ENCODE measurements at regions not wholly inside any gene's neighbourhood (a gene's known extent, or its start where the extent isn't known, plus 50 kb on each side); places are given as distances from the start of the nearest gene placed in this dataset.
"Not testable (repeated sequence)": the region's sequence is repeated elsewhere in the genome, so short reads cannot be mapped to it uniquely, and the experiment has no call there.

DNA sequence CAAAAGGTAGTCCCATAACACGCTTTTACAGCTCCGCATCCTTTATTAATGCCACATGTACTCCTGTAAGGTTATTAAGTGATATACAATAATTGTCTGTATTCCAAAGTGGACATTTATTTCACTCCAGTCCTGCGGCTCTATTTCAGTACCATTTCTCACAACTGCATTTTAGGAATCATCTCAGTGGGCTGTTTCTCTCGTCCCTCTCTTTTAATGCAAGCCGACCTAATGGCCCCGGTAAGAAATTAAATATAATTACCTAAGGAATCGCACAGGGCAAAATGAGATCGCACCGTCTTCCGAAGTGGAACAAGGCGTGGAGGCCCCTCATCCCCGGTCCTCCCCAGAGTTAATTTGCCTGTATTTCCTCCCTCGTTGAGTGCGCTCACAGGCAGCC, 216.5 kb downstream of the RAB11FIP2 start:
- Histone ChIP-seq H3K27ac (ENCODE audit: low read length) (no peak overlapping the region), H3K4me2 (ENCODE audit: insufficient read depth, low read length) (no peak overlapping the region), H3K4me3 (ENCODE audit: low read depth in 1 of 2, low read length in 2 of 2) (no peak overlapping the region), H3K4me1 (ENCODE audit: insufficient read depth, low read length) (no peaks in the 10 kb centered on the region), H3K79me2 (ENCODE audit: insufficient read depth, low read length) (no peaks in the 10 kb centered on the region), H3K9me3 (ENCODE audit: insufficient read depth, low read length, severe bottlenecking) (no peaks in the 10 kb centered on the region), H3K9ac (ENCODE audit: low read depth, low read length) (no peak overlapping the region), H2AFZ (ENCODE audit: low read depth, low read length) (no peak overlapping the region), H3K27me3 (ENCODE audit: insufficient read depth, low read length, poor library complexity) (peaks cover 7% of the 10 kb centered on the region), H3K36me3 (ENCODE audit: insufficient read depth, low read length) (no peaks in the 10 kb centered on the region), H4K20me1 (ENCODE audit: insufficient read depth, low read length) (no peaks in the 10 kb centered on the region)
- TF ChIP-seq, protein P1, sequence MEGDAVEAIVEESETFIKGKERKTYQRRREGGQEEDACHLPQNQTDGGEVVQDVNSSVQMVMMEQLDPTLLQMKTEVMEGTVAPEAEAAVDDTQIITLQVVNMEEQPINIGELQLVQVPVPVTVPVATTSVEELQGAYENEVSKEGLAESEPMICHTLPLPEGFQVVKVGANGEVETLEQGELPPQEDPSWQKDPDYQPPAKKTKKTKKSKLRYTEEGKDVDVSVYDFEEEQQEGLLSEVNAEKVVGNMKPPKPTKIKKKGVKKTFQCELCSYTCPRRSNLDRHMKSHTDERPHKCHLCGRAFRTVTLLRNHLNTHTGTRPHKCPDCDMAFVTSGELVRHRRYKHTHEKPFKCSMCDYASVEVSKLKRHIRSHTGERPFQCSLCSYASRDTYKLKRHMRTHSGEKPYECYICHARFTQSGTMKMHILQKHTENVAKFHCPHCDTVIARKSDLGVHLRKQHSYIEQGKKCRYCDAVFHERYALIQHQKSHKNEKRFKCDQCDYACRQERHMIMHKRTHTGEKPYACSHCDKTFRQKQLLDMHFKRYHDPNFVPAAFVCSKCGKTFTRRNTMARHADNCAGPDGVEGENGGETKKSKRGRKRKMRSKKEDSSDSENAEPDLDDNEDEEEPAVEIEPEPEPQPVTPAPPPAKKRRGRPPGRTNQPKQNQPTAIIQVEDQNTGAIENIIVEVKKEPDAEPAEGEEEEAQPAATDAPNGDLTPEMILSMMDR (IDR thresholded peaks at IDR 0.05; ENCODE audit: borderline replicate concordance, extremely low read depth, low read length, poor library complexity, severe bottlenecking) = no peak
- TF ChIP-seq EZH2 (IDR thresholded peaks at IDR 0.05; ENCODE audit: borderline replicate concordance, low read depth, low read length, severe bottlenecking) = no peak
- DNase-seq (no peak), ATAC-seq (ENCODE audit: insufficient read depth, low read depth) (no peak)

GRCh38 chr10:117830787-117831212, 215.9 kb downstream of the RAB11FIP2 start:
- no peak overlapping the region for H3K9ac ChIP-seq (ENCODE audit: low read depth, low read length)
- H3K4me2 ChIP-seq (ENCODE audit: insufficient read depth, low read length) = no peak overlapping the region
- H4K20me1 ChIP-seq (ENCODE audit: insufficient read depth, low read length) = no peaks in the 10 kb centered on the region
- H3K79me2 ChIP-seq (ENCODE audit: insufficient read depth, low read length) = no peaks in the 10 kb centered on the region
- H2AFZ ChIP-seq (ENCODE audit: low read depth, low read length) = no peak overlapping the region
- no peak overlapping the region for H3K27ac ChIP-seq (ENCODE audit: low read length)
- no peaks in the 10 kb centered on the region for H3K36me3 ChIP-seq (ENCODE audit: insufficient read depth, low read length)
- H3K4me3 ChIP-seq (ENCODE audit: low read depth in 1 of 2, low read length in 2 of 2) = no peak overlapping the region
- ATAC-seq (ENCODE audit: insufficient read depth, low read depth) = no peak
- H3K27me3 ChIP-seq (ENCODE audit: insufficient read depth, low read length, poor library complexity) = peaks cover 7% of the 10 kb centered on the region
- H3K4me1 ChIP-seq (ENCODE audit: insufficient read depth, low read length) = no peaks in the 10 kb centered on the region
- no peak for DNase-seq
- H3K9me3 ChIP-seq (ENCODE audit: insufficient read depth, low read length, severe bottlenecking) = no peaks in the 10 kb centered on the region
- no peak for TF ChIP-seq EZH2 (IDR thresholded peaks at IDR 0.05; ENCODE audit: borderline replicate concordance, low read depth, low read length, severe bottlenecking)
- TF ChIP-seq, protein P1 (IDR thresholded peaks at IDR 0.05; ENCODE audit: borderline replicate concordance, extremely low read depth, low read length, poor library complexity, severe bottlenecking) = no peak

DNA sequence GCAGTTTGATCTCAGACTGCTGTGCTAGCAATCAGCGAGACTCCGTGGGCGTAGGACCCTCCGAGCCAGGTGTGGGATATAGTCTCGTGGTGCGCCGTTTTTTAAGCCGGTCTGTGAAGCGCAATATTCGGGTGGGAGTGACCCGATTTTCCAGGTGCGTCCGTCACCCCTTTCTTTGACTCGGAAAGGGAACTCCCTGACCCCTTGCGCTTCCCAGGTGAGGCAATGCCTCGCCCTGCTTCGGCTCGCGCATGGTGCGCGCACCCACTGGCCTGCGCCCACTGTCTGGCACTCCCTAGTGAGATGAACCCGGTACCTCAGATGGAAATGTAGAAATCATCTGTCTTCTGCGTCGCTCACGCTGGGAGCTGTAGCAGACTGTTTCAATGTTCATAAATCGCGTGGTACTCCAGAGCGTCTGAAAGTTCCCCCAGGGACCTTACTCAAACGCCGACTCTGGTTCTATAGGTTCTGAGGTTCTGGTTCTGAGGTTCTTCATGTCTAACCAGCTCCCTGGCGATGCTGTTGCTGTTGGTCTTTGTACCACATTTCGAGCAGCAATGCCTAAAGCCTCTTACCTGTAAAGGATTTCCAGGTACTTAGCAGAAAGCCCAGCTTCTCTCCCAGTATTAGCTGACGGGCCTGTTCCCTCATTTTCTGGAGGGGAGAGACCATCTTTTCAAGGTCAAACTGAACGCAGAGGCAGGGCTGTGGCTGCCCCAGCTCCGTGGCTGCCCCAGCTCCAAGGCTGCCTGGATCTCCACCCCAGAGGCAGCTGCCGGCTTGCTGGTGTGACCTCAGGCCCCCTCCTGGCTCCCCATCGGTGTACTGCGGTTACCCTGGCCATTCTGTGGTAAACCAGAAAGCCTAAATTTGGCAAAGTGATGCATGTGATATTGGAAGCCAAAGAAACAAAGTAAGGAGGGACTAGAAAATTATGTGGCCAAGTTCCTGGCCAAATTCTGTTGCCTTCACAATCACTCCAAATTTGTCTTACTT, 207.9 kb downstream of the RAB11FIP2 start:
- not testable (repeated sequence) for H3K9ac ChIP-seq (ENCODE audit: low read depth, low read length)

DNA sequence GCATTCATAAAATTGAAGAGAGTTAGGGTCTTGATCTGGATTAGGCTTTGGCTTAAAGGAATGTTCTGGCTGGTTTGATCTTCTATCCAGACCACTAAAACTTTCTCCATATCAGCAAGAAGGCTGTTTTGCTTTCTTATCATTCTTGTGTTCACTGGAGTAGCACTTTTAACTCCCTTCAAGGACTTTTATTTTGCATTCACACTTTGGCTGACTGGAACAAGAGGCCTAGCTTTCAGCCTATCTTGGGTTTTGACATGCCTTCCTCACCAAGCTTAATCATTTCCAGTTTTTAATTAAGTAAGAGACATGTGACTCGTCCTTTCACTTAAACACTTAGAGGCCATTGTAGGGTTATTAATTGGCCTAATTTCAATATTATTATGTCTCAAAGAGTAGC, 190.3 kb downstream of the RAB11FIP2 start:
- H3K9me3 ChIP-seq (ENCODE audit: insufficient read depth, low read length, severe bottlenecking); H4K20me1 ChIP-seq (ENCODE audit: insufficient read depth, low read length); ATAC-seq (ENCODE audit: insufficient read depth, low read depth); H3K4me2 ChIP-seq (ENCODE audit: insufficient read depth, low read length); DNase-seq; H3K79me2 ChIP-seq (ENCODE audit: insufficient read depth, low read length); H2AFZ ChIP-seq (ENCODE audit: low read depth, low read length); H3K36me3 ChIP-seq (ENCODE audit: insufficient read depth, low read length); H3K9ac ChIP-seq (ENCODE audit: low read depth, low read length); H3K4me3 ChIP-seq (ENCODE audit: low read depth in 1 of 2, low read length in 2 of 2); H3K27me3 ChIP-seq (ENCODE audit: insufficient read depth, low read length, poor library complexity); H3K27ac ChIP-seq (ENCODE audit: low read length); H3K4me1 ChIP-seq (ENCODE audit: insufficient read depth, low read length): not testable (repeated sequence)

More for the DNA sequence above, 207.9 kb downstream of the RAB11FIP2 start:
- H3K36me3 ChIP-seq (ENCODE audit: insufficient read depth, low read length); H4K20me1 ChIP-seq (ENCODE audit: insufficient read depth, low read length); H3K4me1 ChIP-seq (ENCODE audit: insufficient read depth, low read length); ATAC-seq (ENCODE audit: insufficient read depth, low read depth); H3K79me2 ChIP-seq (ENCODE audit: insufficient read depth, low read length); DNase-seq; H3K9me3 ChIP-seq (ENCODE audit: insufficient read depth, low read length, severe bottlenecking); H2AFZ ChIP-seq (ENCODE audit: low read depth, low read length); H3K27me3 ChIP-seq (ENCODE audit: insufficient read depth, low read length, poor library complexity); H3K27ac ChIP-seq (ENCODE audit: low read length); H3K4me2 ChIP-seq (ENCODE audit: insufficient read depth, low read length); H3K4me3 ChIP-seq (ENCODE audit: low read depth in 1 of 2, low read length in 2 of 2): not testable (repeated sequence)
